ENCODE measurements at regions not wholly inside any gene's neighbourhood (a gene's known extent, or its start where the extent isn't known, plus 50 kb on each side); places are given as distances from the start of the nearest gene placed in this dataset.

GRCh38 chr6:113120224-113120581 lies 736.9 kb upstream of the MARCKS start:
- TF ChIP-seq EZH2phosphoT487 (IDR thresholded peaks at IDR 0.05; ENCODE audit: borderline replicate concordance) (no peak), YY1 (IDR thresholded peaks at IDR 0.05; ENCODE audit: extremely low read depth, insufficient replicate concordance, low read depth, low read length) (no peak), CEBPB (IDR thresholded peaks at IDR 0.05; ENCODE audit: low read depth) (peak; percentile 97), EZH2 (IDR thresholded peaks at IDR 0.05) (no peak), CTCF (IDR thresholded peaks at IDR 0.05 in 2 of 3, conservative IDR thresholded peaks at IDR 0.05 in 1 of 3; ENCODE audit: borderline replicate concordance in 1 of 3, insufficient read depth in 1 of 3, low read depth in 2 of 3, low read length in 2 of 3) (no peak), RAD21 (IDR thresholded peaks at IDR 0.05; ENCODE audit: low read depth) (no peak), POLR2AphosphoS5 (IDR thresholded peaks at IDR 0.05; ENCODE audit: low read depth, low read length) (no peak), ZNF274 (IDR thresholded peaks at IDR 0.05; ENCODE audit: low read depth, low read length) (no peak), POLR2A (IDR thresholded peaks at IDR 0.05; ENCODE audit: borderline replicate concordance, extremely low read depth, insufficient read depth, insufficient read length) (no peak)
